Activated B cell treated with CpG ODN at 0.5 μM for 24 hours (primary cell): ENCODE measurements at regions not wholly inside any gene's neighbourhood (a gene's known extent, or its start where the extent isn't known, plus 50 kb on each side); places are given as distances from the start of the nearest gene placed in this dataset.

Experiments
- ATAC-seq: fragments of 200-7000 bp; cut with Tn5 transposase; one replicate; pipeline ENCODE4 v1.10.0; 2021; ENCODE audit warnings: low read depth, mild to moderate bottlenecking, moderate library complexity
- CTCF ChIA-PET: fragments of 350-600 bp; sonication (Branson Sonifier 250); formaldehyde crosslinking; loops from one replicate; lab custom pipeline; 2021; ENCODE audit warnings: antibody characterized with exemption; lab: Charles Lee
- POLR2A ChIA-PET: fragments of 350-600 bp; sonication (Branson Sonifier 250); formaldehyde crosslinking; loops from one replicate; lab custom pipeline; 2021; ENCODE audit warnings: antibody characterized with exemption; lab: Charles Lee
- DNase-seq: peaks from one replicate; pipeline ENCODE4 v3.0.0; 2022
- H3K27ac Mint-ChIP-seq: one replicate; pipeline ENCODE4 v1.8.0; 2020; ENCODE audit warnings: mixed read lengths
- H3K27me3 Mint-ChIP-seq: one replicate; pipeline ENCODE4 v1.8.0; 2021; ENCODE audit warnings: mixed read lengths
- H3K36me3 Mint-ChIP-seq: one replicate; pipeline ENCODE4 v1.8.0; 2021; ENCODE audit warnings: low read depth, mixed read lengths
- H3K4me1 Mint-ChIP-seq: one replicate; pipeline ENCODE4 v1.8.0; 2021; ENCODE audit warnings: mixed read lengths
- H3K4me3 Mint-ChIP-seq: one replicate; pipeline ENCODE4 v1.8.0; 2020; ENCODE audit warnings: mild to moderate bottlenecking, mixed read lengths
- H3K9me3 Mint-ChIP-seq: one replicate; pipeline ENCODE4 v1.8.0; 2020; ENCODE audit warnings: mixed read lengths
- CTCF ChIP-seq: fragments of 200-600 bp; IDR thresholded peaks from one replicate; pipeline ENCODE4 v1.8.0; 2022; ENCODE audit warnings: antibody characterized with exemption, mild to moderate bottlenecking
- intact Hi-C: fragments of 100-400 bp; cut with micrococcal nuclease; formaldehyde crosslinking; loops from one replicate; pipeline ENCODE4 v1.15.1; 2024

GRCh38 chr20:1718604-1719384, 61.2 kb upstream of the SIRPG start:
- DNase-seq (no peak), ATAC-seq (no peak)
- no peak overlapping the region for H3K27ac Mint-ChIP-seq
- TF ChIP-seq CTCF = no peak
- peaks cover 15% of the 10 kb centered on the region for H3K4me1 Mint-ChIP-seq
- peaks cover 7% of the 10 kb centered on the region for H3K9me3 Mint-ChIP-seq
- peaks cover 2% of the 10 kb centered on the region for H3K36me3 Mint-ChIP-seq
- intact Hi-C loops = no loop called here
- ChIA-PET CTCF (no interaction called here), POLR2A (no interaction called here)
- peaks cover 11% of the 10 kb centered on the region for H3K27me3 Mint-ChIP-seq
- no peak overlapping the region for H3K4me3 Mint-ChIP-seq

- H3K9me3 Mint-ChIP-seq = peaks cover 5% of the 10 kb centered on the region
- ATAC-seq (no peak), DNase-seq (no peak)
- no peak overlapping the region for H3K27ac Mint-ChIP-seq
- H3K27me3 Mint-ChIP-seq = peaks cover 32% of the 10 kb centered on the region
- no peak for TF ChIP-seq CTCF
- ChIA-PET POLR2A (no interaction called here), CTCF (no interaction called here)
- H3K36me3 Mint-ChIP-seq = no peaks in the 10 kb centered on the region
- no peak overlapping the region for H3K4me3 Mint-ChIP-seq
- peaks cover 3% of the 10 kb centered on the region for H3K4me1 Mint-ChIP-seq
- intact Hi-C loops = no loop called here
Measured at GRCh38 chr20:1712634-1713624, 55.4 kb upstream of the SIRPG start.

- no peak for DNase-seq
- ChIA-PET CTCF (no interaction called here), POLR2A (no interaction called here)
- TF ChIP-seq CTCF = no peak
- ATAC-seq = no peak
- H3K27me3 Mint-ChIP-seq = peaks cover 34% of the 10 kb centered on the region
- H3K36me3 Mint-ChIP-seq = no peaks in the 10 kb centered on the region
- no peak overlapping the region for H3K27ac Mint-ChIP-seq
- intact Hi-C loops = no loop called here
- no peak overlapping the region for H3K4me3 Mint-ChIP-seq
- peaks cover 5% of the 10 kb centered on the region for H3K9me3 Mint-ChIP-seq
- H3K4me1 Mint-ChIP-seq = peaks cover 4% of the 10 kb centered on the region
Measured at GRCh38 chr20:1711826-1712601, 54.4 kb upstream of the SIRPG start.

- DNase-seq = no peak
- no peak for TF ChIP-seq CTCF
- intact Hi-C loops = no loop called here
- Mint-ChIP-seq H3K4me1 (peaks cover 4% of the 10 kb centered on the region), H3K4me3 (no peak overlapping the region), H3K27ac (no peak overlapping the region), H3K27me3 (peaks cover 33% of the 10 kb centered on the region), H3K9me3 (peaks cover 5% of the 10 kb centered on the region), H3K36me3 (no peaks in the 10 kb centered on the region)
- no peak for ATAC-seq
- ChIA-PET CTCF (no interaction called here), POLR2A (no interaction called here)
Measured at GRCh38 chr20:1711266-1711665, 53.7 kb upstream of the SIRPG start.
